A673 (cell line): ENCODE measurements at regions not wholly inside any gene's neighbourhood (a gene's known extent, or its start where the extent isn't known, plus 50 kb on each side); places are given as distances from the start of the nearest gene placed in this dataset.
A peak's percentile ranks its signal among the peaks of the same experiment; 100 is the strongest.

ENCODE experiments used
- BruUV-seq: library from RNA; stranded (reverse); fragments of 400-500 nt; replicated peaks from 2 replicates; lab custom pipeline; 2021; lab: Mats Ljungman, UMichigan
- CTCF ChIA-PET: fragments of 300-600 bp; sonication (Branson Sonifier 250); formaldehyde crosslinking; loops from one replicate; lab custom pipeline; 2022; ENCODE audit warnings: antibody characterized with exemption; lab: Charles Lee
- POLR2A ChIA-PET: fragments of 300-600 bp; sonication (Branson Sonifier 250); formaldehyde crosslinking; loops from one replicate; lab custom pipeline; 2022; ENCODE audit warnings: antibody characterized with exemption; ENCODE audit not compliant: low non-redundant PET; lab: Charles Lee
- DNase-seq: peaks from one replicate; pipeline ENCODE4 v3.0.0-alpha.2; 2015; ENCODE audit warnings: low spot score
- H3K27ac ChIP-seq: fragments of 200-600 bp; sonication (generic); 2 replicates; pipeline ENCODE4 v1.5.1; 2016; ENCODE audit warnings: mixed run types, low read depth, mild to moderate bottlenecking, mixed read lengths, antibody characterized with exemption, low read length; ENCODE audit not compliant: poor library complexity, severe bottlenecking
- H3K27me3 ChIP-seq: fragments of 200-600 bp; sonication (generic); replicated peaks from 2 replicates; pipeline ENCODE4 v1.6.1; 2017; ENCODE audit warnings: mixed run types, low read depth, mild to moderate bottlenecking, mixed read lengths, antibody characterized with exemption, low read length; ENCODE audit not compliant: insufficient read depth, poor library complexity
- H3K36me3 ChIP-seq: fragments of 200-600 bp; sonication (generic); 2 replicates; pipeline ENCODE4 v1.6.1; 2016; ENCODE audit warnings: mixed run types, mild to moderate bottlenecking, mixed read lengths, antibody characterized with exemption, low read length; ENCODE audit not compliant: insufficient read depth, poor library complexity, severe bottlenecking
- H3K4me1 ChIP-seq: fragments of 200-600 bp; sonication (generic); 2 replicates; pipeline ENCODE4 v1.6.1; 2017; ENCODE audit warnings: mixed run types, mild to moderate bottlenecking, mixed read lengths, antibody characterized with exemption, low read length; ENCODE audit not compliant: insufficient read depth, poor library complexity, severe bottlenecking
- H3K4me3 ChIP-seq: fragments of 200-600 bp; sonication (generic); 2 replicates; pipeline ENCODE4 v1.5.1; 2016; ENCODE audit warnings: low read depth, mixed run types, mild to moderate bottlenecking, mixed read lengths, low read length; ENCODE audit not compliant: poor library complexity, severe bottlenecking
- H3K9me3 ChIP-seq: fragments of 200-600 bp; sonication (generic); 2 replicates; pipeline ENCODE4 v1.6.1; 2016; ENCODE audit warnings: mixed run types, low read depth, mild to moderate bottlenecking, mixed read lengths, antibody characterized with exemption, low read length; ENCODE audit not compliant: poor library complexity, severe bottlenecking
- CTCF ChIP-seq: fragments of 300-800, 200-600 bp; sonication (generic); conservative IDR thresholded peaks from 2 replicates; pipeline ENCODE4 v1.5.1; 2017; ENCODE audit warnings: low read depth, mild to moderate bottlenecking, antibody characterized with exemption, low read length, moderate library complexity, mixed read lengths
- EZH2 ChIP-seq: fragments of 200-600 bp; sonication (generic); IDR thresholded peaks from 2 replicates; pipeline ENCODE4 v1.6.1; 2017; ENCODE audit warnings: borderline replicate concordance, low read depth, mild to moderate bottlenecking, mixed read lengths, antibody characterized with exemption, low read length; ENCODE audit not compliant: poor library complexity, severe bottlenecking
- intact Hi-C: fragments of 100-400 bp; cut with micrococcal nuclease; formaldehyde crosslinking; loops from one replicate; pipeline ENCODE4 v1.10.0; 2022; ENCODE audit not compliant: unreplicated experiment

DNA sequence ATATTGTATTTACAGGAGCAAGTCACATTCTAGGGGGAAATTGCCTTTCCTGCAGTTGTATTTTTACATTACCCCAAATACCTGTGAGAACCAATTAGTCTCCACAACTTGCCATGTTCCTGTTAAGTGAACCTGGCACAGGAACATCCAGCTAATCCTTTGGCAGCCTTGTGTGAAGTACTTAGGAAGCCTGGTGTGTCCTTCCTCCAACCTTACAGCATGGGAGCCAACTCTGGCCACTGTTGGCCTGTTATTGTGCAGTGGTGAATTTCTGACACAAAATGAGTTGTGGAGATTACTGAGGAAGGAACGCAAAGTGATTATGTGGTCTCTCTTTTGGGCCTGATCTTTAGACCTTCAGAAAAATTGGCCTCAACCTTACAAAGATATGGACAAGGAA is 238.0 kb upstream of the PITX2 start:
- Histone ChIP-seq H3K9me3 (no peaks in the 10 kb centered on the region), H3K36me3 (no peaks in the 10 kb centered on the region), H3K4me3 (no peak overlapping the region), H3K27ac (no peak overlapping the region), H3K4me1 (peaks cover 7% of the 10 kb centered on the region), H3K27me3 (no peaks in the 10 kb centered on the region)
- no TSS peak for BruUV-seq
- intact Hi-C loops: no loop called here
- ChIA-PET CTCF (no interaction called here), POLR2A (no interaction called here)
- DNase-seq: no peak
- no peak for TF ChIP-seq CTCF
- no peak for TF ChIP-seq EZH2

GRCh38 chr4:110865611-110866259 is 242.9 kb upstream of the PITX2 start:
- peak; percentile 61 for DNase-seq
- no TSS peak for BruUV-seq
- no peak overlapping the region for H3K27ac ChIP-seq
- intact Hi-C loops: no loop called here
- H3K27me3 ChIP-seq: no peaks in the 10 kb centered on the region
- POLR2A ChIA-PET: no interaction called here
- H3K36me3 ChIP-seq: no peaks in the 10 kb centered on the region
- peaks cover 20% of the 10 kb centered on the region for H3K4me1 ChIP-seq
- TF ChIP-seq EZH2: no peak
- no peak for TF ChIP-seq CTCF
- CTCF ChIA-PET: no interaction called here
- no peak overlapping the region for H3K4me3 ChIP-seq
- no peaks in the 10 kb centered on the region for H3K9me3 ChIP-seq

GRCh38 chr4:110867251-110867960 is 244.5 kb upstream of the PITX2 start:
- Histone ChIP-seq H3K4me1 (peaks cover 20% of the 10 kb centered on the region), H3K4me3 (no peak overlapping the region), H3K9me3 (no peaks in the 10 kb centered on the region), H3K36me3 (no peaks in the 10 kb centered on the region), H3K27ac (no peak overlapping the region), H3K27me3 (no peaks in the 10 kb centered on the region)
- intact Hi-C loops: no loop called here
- BruUV-seq: no TSS peak
- ChIA-PET POLR2A (no interaction called here), CTCF (no interaction called here)
- no peak for DNase-seq
- TF ChIP-seq CTCF (no peak), EZH2 (no peak)
